IMR-90 (cell line): ENCODE measurements at regions not wholly inside any gene's neighbourhood (a gene's known extent, or its start where the extent isn't known, plus 50 kb on each side); places are given as distances from the start of the nearest gene placed in this dataset.

Source experiments
- ATAC-seq: fragments of 200-7000 bp; cut with Tn5 transposase; 2 replicates; pipeline ENCODE4 v1.9.1; 2020; ENCODE audit warnings: low read depth, mild to moderate bottlenecking, moderate library complexity
- BruUV-seq: library from RNA; stranded (reverse); fragments of 400-500 nt; replicated peaks from 2 replicates; lab custom pipeline; 2021; lab: Mats Ljungman, UMichigan
- CTCF ChIA-PET: fragments of 300-600 bp; formaldehyde crosslinking; extraction: SDS; loops from one replicate; lab custom pipeline; 2021; ENCODE audit warnings: antibody characterized with exemption; lab: Yijun Ruan, JAX
- POLR2A ChIA-PET: fragments of 300-600 bp; sonication (Branson Sonifier 250); formaldehyde crosslinking; loops from one replicate; lab custom pipeline; 2022; ENCODE audit warnings: antibody characterized with exemption; ENCODE audit not compliant: unreplicated experiment; lab: Charles Lee
- DNase-seq: peaks from one replicate; pipeline ENCODE4 v3.0.0; 2013
- H2AFZ ChIP-seq: replicated peaks from 2 replicates; pipeline ENCODE3; 2013; ENCODE audit warnings: low read length, mild to moderate bottlenecking; ENCODE audit not compliant: poor library complexity
- H2AK5ac ChIP-seq: 2 replicates; pipeline ENCODE4 v1.6.1; 2013; ENCODE audit warnings: low read depth, low read length, inconsistent platforms
- H2AK9ac ChIP-seq: replicated peaks from 2 replicates; pipeline ENCODE3; 2013; ENCODE audit warnings: mild to moderate bottlenecking, low read depth, low read length, moderate library complexity; ENCODE audit not compliant: poor library complexity
- H2BK120ac ChIP-seq: 2 replicates; pipeline ENCODE4 v1.6.1; 2013; ENCODE audit warnings: low read depth, low read length, inconsistent platforms
- H2BK15ac ChIP-seq: 3 replicates; pipeline ENCODE4 v1.6.1; 2013; ENCODE audit warnings: low read depth, low read length, inconsistent platforms
- H2BK20ac ChIP-seq: 2 replicates; pipeline ENCODE4 v1.6.1; 2013; ENCODE audit warnings: low read depth, mild to moderate bottlenecking, inconsistent platforms, low read length, moderate library complexity
- H2BK5ac ChIP-seq: 2 replicates; pipeline ENCODE4 v1.6.1; 2013; ENCODE audit warnings: mild to moderate bottlenecking, low read depth, low read length, inconsistent platforms; ENCODE audit not compliant: poor library complexity, severe bottlenecking
- H3K14ac ChIP-seq: replicated peaks from 2 replicates; pipeline ENCODE4 v1.6.1; 2013; ENCODE audit warnings: low read depth, low read length, inconsistent platforms
- H3K18ac ChIP-seq: 2 replicates; pipeline ENCODE4 v1.6.1; 2013; ENCODE audit warnings: low read depth, low read length, control low read depth
- H3K23ac ChIP-seq: 2 replicates; pipeline ENCODE4 v1.6.1; 2013; ENCODE audit warnings: low read depth, low read length, inconsistent platforms
- H3K27ac ChIP-seq: 2 replicates; pipeline ENCODE4 v1.5.1; 2013; ENCODE audit warnings: mild to moderate bottlenecking, control low read depth, low read length; ENCODE audit not compliant: insufficient read depth
- H3K27me3 ChIP-seq: 2 replicates; pipeline ENCODE4 v1.6.1; 2013; ENCODE audit warnings: low read length; ENCODE audit not compliant: control insufficient read depth, insufficient read depth
- H3K36me3 ChIP-seq: 2 replicates; pipeline ENCODE4 v1.6.1; 2013; ENCODE audit warnings: low read length, mixed read lengths; ENCODE audit not compliant: control insufficient read depth, insufficient read depth
- H3K4ac ChIP-seq: 2 replicates; pipeline ENCODE4 v1.6.1; 2013; ENCODE audit warnings: low read depth, low read length, inconsistent platforms
- H3K4me1 ChIP-seq: 2 replicates; pipeline ENCODE4 v1.6.1; 2013; ENCODE audit warnings: low read length, mixed read lengths; ENCODE audit not compliant: control insufficient read depth, insufficient read depth
- H3K4me2 ChIP-seq: 2 replicates; pipeline ENCODE4 v1.6.1; 2013; ENCODE audit warnings: low read depth, mild to moderate bottlenecking, control low read depth, low read length, moderate library complexity
- H3K4me3 ChIP-seq: 2 replicates; pipeline ENCODE4 v1.5.1; 2013; ENCODE audit warnings: low read depth, mild to moderate bottlenecking, control low read depth, low read length, moderate library complexity; ENCODE audit not compliant: insufficient read depth
- H3K56ac ChIP-seq: 2 replicates; pipeline ENCODE4 v1.6.1; 2013; ENCODE audit warnings: low read length, inconsistent platforms; ENCODE audit not compliant: insufficient read depth; ENCODE audit errors: extremely low read depth
- H3K79me1 ChIP-seq, 2 experiments: 2 replicates each; pipeline ENCODE4 v1.6.1; 2013; ENCODE audit warnings: low read length in 2 of 2, inconsistent platforms in 1 of 2, low read depth in 1 of 2
- H3K9ac ChIP-seq: 2 replicates; pipeline ENCODE4 v1.6.1; 2013; ENCODE audit warnings: low read depth, low read length, control low read depth
- H3K9me1 ChIP-seq: 2 replicates; pipeline ENCODE4 v1.6.1; 2013; ENCODE audit warnings: low read length, inconsistent platforms; ENCODE audit not compliant: insufficient read depth
- H3K9me3 ChIP-seq: 2 replicates; pipeline ENCODE4 v1.6.1; 2013; ENCODE audit warnings: low read length; ENCODE audit not compliant: control insufficient read depth, insufficient read depth
- H4K20me1 ChIP-seq: 2 replicates; pipeline ENCODE4 v1.6.1; 2013; ENCODE audit warnings: low read length, inconsistent platforms; ENCODE audit not compliant: insufficient read depth
- H4K5ac ChIP-seq: 2 replicates; pipeline ENCODE4 v1.6.1; 2013; ENCODE audit warnings: mild to moderate bottlenecking, low read depth, low read length, control low read depth
- H4K8ac ChIP-seq, 2 experiments: 2 replicates each; pipeline ENCODE4 v1.6.1; 2013; ENCODE audit warnings: low read depth in 2 of 2, low read length in 2 of 2, control low read depth in 1 of 2, inconsistent platforms in 1 of 2
- H4K91ac ChIP-seq: 2 replicates; pipeline ENCODE4 v1.6.1; 2013; ENCODE audit warnings: low read depth, low read length, inconsistent platforms; ENCODE audit not compliant: insufficient read depth
- CEBPB ChIP-seq: IDR thresholded peaks from 2 replicates; pipeline ENCODE4 v1.6.1; 2012; ENCODE audit warnings: low read depth, low read length, improper control_type of control experiment
- CHD1 ChIP-seq: IDR thresholded peaks from 2 replicates; pipeline ENCODE4 v1.6.1; 2012; ENCODE audit warnings: low read depth, low read length, improper control_type of control experiment
- ELK1 ChIP-seq: fragments of 150-350 bp; IDR thresholded peaks from 2 replicates; pipeline ENCODE4 v1.6.1; 2016; ENCODE audit warnings: low read depth, mild to moderate bottlenecking, low read length, moderate library complexity, borderline replicate concordance
- MAFK ChIP-seq: IDR thresholded peaks from 2 replicates; pipeline ENCODE4 v1.6.1; 2012; ENCODE audit warnings: low read depth, low read length, improper control_type of control experiment
- MAZ ChIP-seq: IDR thresholded peaks from 2 replicates; pipeline ENCODE4 v1.6.1; 2012; ENCODE audit warnings: low read depth, mild to moderate bottlenecking, low read length, improper control_type of control experiment, moderate library complexity, borderline replicate concordance
- MXI1 ChIP-seq: IDR thresholded peaks from 2 replicates; pipeline ENCODE4 v1.6.1; 2012; ENCODE audit warnings: low read depth, mild to moderate bottlenecking, low read length, moderate library complexity, borderline replicate concordance
- NFE2L2 ChIP-seq: fragments of 150-350 bp; IDR thresholded peaks from 2 replicates; pipeline ENCODE4 v1.6.1; 2016; ENCODE audit warnings: low read depth, mild to moderate bottlenecking, low read length
- POLR2A ChIP-seq: IDR thresholded peaks from 2 replicates; pipeline ENCODE4 v1.6.1; 2012; ENCODE audit warnings: mild to moderate bottlenecking, low read depth, low read length
- RAD21 ChIP-seq: IDR thresholded peaks from 2 replicates; pipeline ENCODE4 v1.6.1; 2012; ENCODE audit warnings: low read length, improper control_type of control experiment
- RCOR1 ChIP-seq: IDR thresholded peaks from 2 replicates; pipeline ENCODE4 v1.6.1; 2012; ENCODE audit warnings: mild to moderate bottlenecking, low read length, improper control_type of control experiment; ENCODE audit not compliant: insufficient replicate concordance
- RFX5 ChIP-seq: IDR thresholded peaks from 2 replicates; pipeline ENCODE4 v1.8.0; 2012; ENCODE audit warnings: low read depth, mild to moderate bottlenecking, low read length, moderate library complexity
- SMC3 ChIP-seq: fragments of 150-350 bp; IDR thresholded peaks from 2 replicates; pipeline ENCODE4 v1.6.1; 2016; ENCODE audit warnings: low read depth, mild to moderate bottlenecking, antibody characterized with exemption, low read length, moderate library complexity
- WGBS, 2 experiments: methylation state at CpG; one replicate each; pipeline versions ENCODE4 v1.1.5 to v1.1.7; 2013; ENCODE audit warnings: missing lambda C conversion rate in 2 of 2; ENCODE audit not compliant: insufficient read length in 1 of 2; ENCODE audit errors: extremely low coverage in 2 of 2; 5-methylcytosine and 5-hydroxymethylcytosine counted together
- dilution Hi-C: fragments of 300-500 bp; cut with HindIII; formaldehyde crosslinking; loops from one replicate; pipeline ENCODE4 v1.14.3; 2018; ENCODE audit warnings: low sequenced_read_pairs; ENCODE audit not compliant: unreplicated experiment
- in situ Hi-C: fragments of 300-500 bp; cut with MboI; formaldehyde crosslinking; loops from 3 replicates; pipeline ENCODE4 v1.14.3; 2019; ENCODE audit warnings: low sequenced_read_pairs, inconsistent platforms, mixed read lengths
- intact Hi-C: fragments of 100-400 bp; cut with micrococcal nuclease; formaldehyde crosslinking; loops from 2 replicates; pipeline ENCODE4 v1.10.0; 2022

DNA sequence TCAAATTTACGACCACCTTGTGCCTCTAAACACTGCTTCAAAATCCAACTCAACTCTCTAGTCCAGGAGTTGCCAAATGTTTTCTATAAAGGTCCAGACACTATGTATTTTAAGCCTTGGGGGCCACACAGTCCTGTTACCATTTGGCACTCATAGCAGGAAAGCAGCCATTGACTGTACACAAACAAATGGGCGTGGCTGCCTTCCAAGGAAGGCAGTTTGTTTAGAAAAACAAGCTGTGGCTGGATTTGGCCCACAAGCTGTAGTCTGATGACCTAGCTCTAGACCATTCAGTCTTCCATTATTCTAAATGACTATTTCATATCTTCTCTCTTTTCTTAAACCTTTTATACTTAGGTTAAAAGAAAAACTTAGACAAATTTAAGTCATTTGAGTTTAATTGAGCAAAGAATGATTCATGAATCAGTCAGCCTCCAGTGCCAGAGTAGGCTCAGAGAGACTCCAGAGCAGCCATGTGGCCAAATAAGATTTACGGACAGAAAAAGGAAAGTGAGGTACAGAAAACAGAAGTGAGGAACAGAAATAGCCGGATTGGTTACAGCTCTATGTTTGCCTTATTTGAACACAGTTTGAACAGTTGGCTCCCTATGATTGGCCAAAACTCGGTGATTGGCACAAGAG lies 825.8 kb upstream of the LCORL start:
- ATAC-seq = no peak
- WGBS, 2 experiments = no CpG with 5 or more reads among the region's 5 CpGs
- in situ Hi-C loops = no loop called here

More for the DNA sequence above, 825.8 kb upstream of the LCORL start:
- Histone ChIP-seq H3K56ac (no peak overlapping the region), H4K20me1 (no peaks in the 10 kb centered on the region), H2BK5ac (no peak overlapping the region), H3K27ac (no peak overlapping the region), H3K4ac (no peak overlapping the region), H4K91ac (no peak overlapping the region), H2AK5ac (no peak overlapping the region), H2BK20ac (no peak overlapping the region), H3K23ac (no peak overlapping the region), H2BK15ac (no peak overlapping the region), H3K4me3 (no peak overlapping the region), H3K27me3 (no peaks in the 10 kb centered on the region), H4K8ac (no peak overlapping the region), H2AK9ac (no peak overlapping the region), H2BK120ac (no peak overlapping the region), H3K9me1 (no peaks in the 10 kb centered on the region), H3K4me1 (no peaks in the 10 kb centered on the region), H3K79me1 (no peaks in the 10 kb centered on the region), H3K14ac (no peak overlapping the region), H3K18ac (no peak overlapping the region), H3K9me3 (peaks cover 2% of the 10 kb centered on the region; the same call in 1 of the 2 replicates), H4K5ac (no peak overlapping the region), H3K36me3 (no peaks in the 10 kb centered on the region), H3K4me2 (no peak overlapping the region), H3K9ac (no peak overlapping the region), H2AFZ (no peak overlapping the region)
- no peak for TF ChIP-seq RAD21
- no peak for TF ChIP-seq POLR2A
- TF ChIP-seq SMC3 = no peak
- no peak for TF ChIP-seq ELK1
- no peak for TF ChIP-seq MAFK
- TF ChIP-seq RCOR1 = no peak
- TF ChIP-seq NFE2L2 = no peak
- no peak for TF ChIP-seq MXI1
- no peak for TF ChIP-seq CEBPB
- no peak for TF ChIP-seq MAZ
- TF ChIP-seq RFX5 = no peak
- TF ChIP-seq CHD1 = no peak
- ChIA-PET CTCF (no interaction called here), POLR2A (no interaction called here)
- DNase-seq = no peak
- BruUV-seq = no TSS peak
- intact Hi-C loops = no loop called here
- dilution Hi-C loops = no loop called here
